ENCODE measurements at regions not wholly inside any gene's neighbourhood (a gene's known extent, or its start where the extent isn't known, plus 50 kb on each side); places are given as distances from the start of the nearest gene placed in this dataset.

DNA sequence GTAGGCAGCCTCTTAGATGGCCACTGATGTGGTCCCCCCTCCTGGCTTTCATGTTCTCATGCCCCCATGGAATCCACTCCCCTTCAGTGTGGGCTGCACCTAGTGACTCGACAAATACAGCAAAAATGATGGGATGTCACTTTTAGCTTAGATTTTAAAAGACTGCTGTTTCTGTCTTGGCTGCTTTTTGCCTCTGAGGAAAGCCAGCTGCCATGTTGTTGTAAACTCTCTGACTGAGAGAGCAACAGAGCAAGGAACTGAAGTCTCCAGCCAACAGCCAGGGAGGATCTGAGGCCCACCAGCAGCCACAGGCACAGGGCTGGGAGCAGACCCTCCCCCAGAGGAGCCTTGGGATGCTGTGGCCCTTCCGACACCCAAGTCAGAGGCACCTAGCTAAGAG is 60.6 kb upstream of the MARCHF10 start:
- peak in 1 of 4 donors; percentile 28 for DNase-seq
- H3K4me1 ChIP-seq, result no peaks in the 10 kb centered on the region

DNA sequence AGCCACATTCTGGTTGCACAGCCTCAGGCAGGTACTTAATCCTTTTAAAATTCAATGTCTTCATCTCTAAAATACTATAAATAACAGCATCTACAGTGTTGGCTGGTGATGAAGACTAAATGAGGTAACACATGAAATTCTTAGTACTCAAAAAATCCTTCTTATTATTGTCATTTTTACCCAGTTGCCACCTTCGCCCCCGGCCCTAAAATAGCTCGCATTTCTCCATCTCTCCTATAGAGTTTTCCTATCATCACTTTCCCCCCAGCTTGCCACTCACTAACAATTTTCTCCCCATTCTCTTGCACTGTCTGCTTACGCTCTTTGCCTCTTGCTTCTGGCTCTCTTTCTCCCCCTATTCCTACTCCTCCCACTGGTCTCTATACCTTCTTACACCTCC is 59.9 kb upstream of the MARCHF10 start:
- no peak for ATAC-seq
- Histone ChIP-seq H3K27me3 (no peaks in the 10 kb centered on the region), H3K36me3 (no peaks in the 10 kb centered on the region), H3K9me3 (no peaks in the 10 kb centered on the region), H3K4me1 (no peaks in the 10 kb centered on the region), H3K27ac (no peak overlapping the region), H3K4me3 (no peak overlapping the region)
- intact Hi-C loops (cut with DNase I), result no loop called here
- no peak for DNase-seq
- TF ChIP-seq, protein P1, sequence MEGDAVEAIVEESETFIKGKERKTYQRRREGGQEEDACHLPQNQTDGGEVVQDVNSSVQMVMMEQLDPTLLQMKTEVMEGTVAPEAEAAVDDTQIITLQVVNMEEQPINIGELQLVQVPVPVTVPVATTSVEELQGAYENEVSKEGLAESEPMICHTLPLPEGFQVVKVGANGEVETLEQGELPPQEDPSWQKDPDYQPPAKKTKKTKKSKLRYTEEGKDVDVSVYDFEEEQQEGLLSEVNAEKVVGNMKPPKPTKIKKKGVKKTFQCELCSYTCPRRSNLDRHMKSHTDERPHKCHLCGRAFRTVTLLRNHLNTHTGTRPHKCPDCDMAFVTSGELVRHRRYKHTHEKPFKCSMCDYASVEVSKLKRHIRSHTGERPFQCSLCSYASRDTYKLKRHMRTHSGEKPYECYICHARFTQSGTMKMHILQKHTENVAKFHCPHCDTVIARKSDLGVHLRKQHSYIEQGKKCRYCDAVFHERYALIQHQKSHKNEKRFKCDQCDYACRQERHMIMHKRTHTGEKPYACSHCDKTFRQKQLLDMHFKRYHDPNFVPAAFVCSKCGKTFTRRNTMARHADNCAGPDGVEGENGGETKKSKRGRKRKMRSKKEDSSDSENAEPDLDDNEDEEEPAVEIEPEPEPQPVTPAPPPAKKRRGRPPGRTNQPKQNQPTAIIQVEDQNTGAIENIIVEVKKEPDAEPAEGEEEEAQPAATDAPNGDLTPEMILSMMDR (IDR thresholded peaks at IDR 0.05), result no peak

More for the DNA sequence above, 60.6 kb upstream of the MARCHF10 start:
- Histone ChIP-seq H3K36me3 (no peaks in the 10 kb centered on the region), H3K27ac (no peak overlapping the region), H3K9me3 (no peaks in the 10 kb centered on the region), H3K4me3 (no peak overlapping the region), H3K27me3 (no peaks in the 10 kb centered on the region)
- no peak for ATAC-seq
- intact Hi-C loops (cut with DNase I), result no loop called here
- TF ChIP-seq, protein P1 (IDR thresholded peaks at IDR 0.05), result no peak

DNA sequence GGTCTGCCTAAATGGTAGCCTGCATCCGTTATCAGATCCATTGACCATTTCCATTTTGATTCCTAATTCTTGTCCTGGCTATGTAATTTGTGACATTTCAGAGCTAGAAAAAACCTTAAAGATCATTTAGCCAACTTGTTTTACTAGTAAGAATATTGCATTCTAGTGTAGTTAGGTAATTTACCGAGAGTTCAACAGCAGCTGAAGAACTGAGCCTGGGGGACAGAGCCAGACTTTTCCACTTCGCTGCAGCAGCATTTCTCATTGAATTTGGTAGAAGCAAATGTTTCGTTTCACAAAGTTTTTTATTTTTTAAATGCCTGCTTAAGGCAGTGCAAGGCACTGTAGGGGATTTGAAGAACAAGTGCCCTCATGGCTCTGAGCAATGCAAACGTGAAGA is 59.2 kb upstream of the MARCHF10 start:
- intact Hi-C loops (cut with DNase I), result no loop called here
- Histone ChIP-seq H3K27ac (no peak overlapping the region), H3K27me3 (no peaks in the 10 kb centered on the region), H3K4me3 (no peak overlapping the region), H3K36me3 (no peaks in the 10 kb centered on the region), H3K9me3 (no peaks in the 10 kb centered on the region), H3K4me1 (no peaks in the 10 kb centered on the region)
- TF ChIP-seq, protein P1 (IDR thresholded peaks at IDR 0.05), result no peak
- no peak for DNase-seq
- no peak for ATAC-seq

DNA sequence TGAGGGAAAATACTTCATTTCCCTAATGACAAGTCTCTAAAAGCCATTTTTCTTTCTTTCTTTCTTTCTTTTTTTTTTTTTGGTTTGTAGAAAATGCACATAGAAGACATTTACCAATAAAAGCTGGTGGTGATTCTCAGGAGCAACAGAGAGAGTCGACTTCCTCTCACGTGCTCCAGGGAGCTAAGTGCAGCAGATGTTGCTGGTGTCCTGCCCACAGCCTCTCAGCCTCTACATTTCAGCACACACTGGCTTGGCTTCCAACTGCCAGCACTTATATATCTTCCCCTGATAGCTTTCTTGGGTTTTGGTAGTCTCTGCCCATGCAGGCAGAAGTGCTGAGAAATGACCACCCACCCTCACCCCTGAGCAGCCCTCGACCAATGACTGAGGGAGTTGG is 58.4 kb upstream of the MARCHF10 start:
- intact Hi-C loops (cut with DNase I), result no loop called here
- TF ChIP-seq, protein P1 (IDR thresholded peaks at IDR 0.05), result no peak
- DNase-seq (no peak), ATAC-seq (no peak)
- H3K27ac ChIP-seq, result no peak overlapping the region
- H3K9me3 ChIP-seq, result no peaks in the 10 kb centered on the region
- H3K4me3 ChIP-seq, result no peak overlapping the region
- H3K4me1 ChIP-seq, result no peaks in the 10 kb centered on the region
- no peaks in the 10 kb centered on the region for H3K27me3 ChIP-seq
- no peaks in the 10 kb centered on the region for H3K36me3 ChIP-seq

DNA sequence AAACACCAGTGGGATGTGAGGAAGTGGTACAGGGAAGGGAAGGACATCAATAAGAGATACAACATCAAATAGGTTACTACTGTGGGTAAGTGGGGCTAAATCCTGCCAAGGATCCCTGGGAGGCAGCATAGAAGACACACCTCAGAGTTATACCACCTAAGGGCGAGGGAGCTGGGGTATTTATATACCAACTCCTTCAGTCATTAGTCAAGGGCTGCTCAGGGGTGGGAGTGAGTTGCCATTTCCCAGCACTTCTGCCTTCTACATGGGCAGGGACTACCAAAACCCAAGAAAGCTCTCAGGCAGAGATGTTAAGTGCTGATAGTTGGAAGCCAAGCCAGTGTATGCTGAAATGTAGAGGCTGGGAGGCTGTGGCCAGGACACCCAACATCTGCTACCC is 57.5 kb upstream of the MARCHF10 start:
- no peak overlapping the region for H3K4me3 ChIP-seq
- no peak for DNase-seq
- TF ChIP-seq, protein P1 (IDR thresholded peaks at IDR 0.05), result no peak
- no peaks in the 10 kb centered on the region for H3K27me3 ChIP-seq
- intact Hi-C loops (cut with DNase I), result no loop called here
- no peaks in the 10 kb centered on the region for H3K9me3 ChIP-seq
- H3K36me3 ChIP-seq, result no peaks in the 10 kb centered on the region
- no peak for ATAC-seq
- no peak overlapping the region for H3K27ac ChIP-seq
- H3K4me1 ChIP-seq, result no peaks in the 10 kb centered on the region

All from left lung (tissue), 4 donors.